GM21515 (cell line): ENCODE measurements at regions not wholly inside any gene's neighbourhood (a gene's known extent, or its start where the extent isn't known, plus 50 kb on each side); places are given as distances from the start of the nearest gene placed in this dataset.

ENCODE experiments used
- ATAC-seq: cut with Tn5 transposase; IDR thresholded peaks from one replicate; pipeline ENCODE4 v1.9.1; 2021; ENCODE audit not compliant: unreplicated experiment

DNA sequence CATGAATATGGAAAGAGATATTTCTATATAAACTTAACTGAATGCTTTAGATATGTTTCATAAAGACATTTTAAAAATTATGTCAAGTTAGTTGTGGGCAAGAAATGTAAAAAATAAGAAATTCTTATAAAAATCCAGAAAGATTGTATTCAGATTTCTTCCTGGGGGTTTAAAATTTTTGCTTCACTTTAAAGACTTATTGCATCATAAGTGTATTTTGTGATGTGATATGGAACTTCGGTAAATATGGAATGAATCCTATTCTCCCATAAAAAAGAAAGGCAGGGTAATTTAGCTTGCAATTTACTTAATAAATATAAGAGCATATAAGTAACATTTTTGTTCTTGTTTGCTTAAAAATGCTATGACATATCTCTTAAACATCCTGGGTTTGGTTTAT, 104.8 kb upstream of the CWC22 start:
- no peak for ATAC-seq

DNA sequence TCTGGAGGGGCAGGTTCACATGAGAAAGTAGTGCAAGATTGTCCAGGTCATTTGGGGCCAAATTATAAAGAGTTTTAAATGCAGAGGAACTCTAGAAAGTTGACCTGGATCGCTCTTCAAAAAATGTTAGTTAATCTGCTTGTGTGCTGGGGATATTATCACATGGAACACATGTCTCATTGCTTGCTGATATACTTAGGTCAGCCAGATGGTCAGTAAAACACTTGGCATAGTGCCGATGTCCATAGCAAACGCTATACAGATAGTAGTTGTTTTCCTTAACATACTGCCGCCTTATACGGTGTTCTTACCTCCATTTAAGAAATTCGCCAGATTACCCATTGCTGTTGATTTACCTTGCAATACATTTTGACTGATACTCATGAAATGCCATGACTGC, 103.4 kb upstream of the CWC22 start:
- no peak for ATAC-seq

DNA sequence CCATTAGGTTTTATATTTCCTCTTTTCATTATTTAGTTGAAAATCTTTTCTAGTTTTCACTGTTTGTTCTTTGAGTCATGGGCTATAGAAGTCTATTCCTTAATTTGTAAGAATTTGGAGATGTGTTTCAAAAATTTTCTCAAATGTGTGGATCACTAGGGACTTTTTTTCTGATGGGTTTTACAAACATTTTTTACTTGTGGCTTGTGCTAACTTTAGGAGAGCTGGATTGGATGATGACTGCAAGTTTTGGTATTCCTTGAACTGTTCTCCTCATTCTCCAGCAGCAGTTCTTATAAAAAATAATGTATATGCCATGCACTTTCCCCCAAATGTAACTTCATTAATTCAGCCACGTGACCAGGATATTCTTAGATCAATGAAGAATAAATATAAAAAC, 94.7 kb upstream of the CWC22 start:
- ATAC-seq = no peak

DNA sequence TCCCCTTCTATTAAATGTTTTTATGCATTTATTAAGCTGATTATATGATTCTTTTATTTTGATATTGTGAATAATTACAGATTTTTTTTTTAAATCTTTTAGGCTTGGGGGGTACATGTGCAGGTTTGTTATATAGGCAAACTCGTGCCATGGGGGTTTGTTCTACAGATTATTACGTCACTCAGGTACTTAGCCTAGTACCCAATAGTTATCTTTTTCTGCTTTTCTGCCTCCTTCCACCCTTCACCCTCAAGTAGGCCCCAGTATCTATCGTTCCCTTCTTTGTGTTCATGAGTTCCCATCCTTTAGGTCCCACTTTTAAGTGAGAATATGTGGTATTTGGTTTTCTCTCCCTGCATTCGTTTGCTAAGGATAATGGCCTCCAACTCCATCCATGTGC, 92.2 kb upstream of the CWC22 start:
- no peak for ATAC-seq

DNA sequence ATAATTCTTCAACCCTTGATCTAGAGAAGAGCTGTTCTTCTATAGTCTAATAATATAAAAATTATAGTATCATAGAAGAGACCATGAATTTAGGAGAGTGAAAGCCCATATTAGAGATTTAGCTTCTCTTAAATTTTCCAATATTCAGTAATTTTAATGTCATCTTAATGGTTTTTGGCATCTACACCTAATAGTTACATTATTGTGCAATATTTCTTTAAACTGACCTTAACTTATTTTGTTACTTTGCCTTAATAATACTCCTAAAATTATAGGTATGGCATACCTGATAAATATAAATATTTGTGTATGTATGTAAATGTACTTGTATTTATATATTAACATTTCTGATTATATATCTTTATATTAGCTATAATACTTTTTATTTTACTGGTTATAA, 78.0 kb upstream of the CWC22 start:
- ATAC-seq = no peak

DNA sequence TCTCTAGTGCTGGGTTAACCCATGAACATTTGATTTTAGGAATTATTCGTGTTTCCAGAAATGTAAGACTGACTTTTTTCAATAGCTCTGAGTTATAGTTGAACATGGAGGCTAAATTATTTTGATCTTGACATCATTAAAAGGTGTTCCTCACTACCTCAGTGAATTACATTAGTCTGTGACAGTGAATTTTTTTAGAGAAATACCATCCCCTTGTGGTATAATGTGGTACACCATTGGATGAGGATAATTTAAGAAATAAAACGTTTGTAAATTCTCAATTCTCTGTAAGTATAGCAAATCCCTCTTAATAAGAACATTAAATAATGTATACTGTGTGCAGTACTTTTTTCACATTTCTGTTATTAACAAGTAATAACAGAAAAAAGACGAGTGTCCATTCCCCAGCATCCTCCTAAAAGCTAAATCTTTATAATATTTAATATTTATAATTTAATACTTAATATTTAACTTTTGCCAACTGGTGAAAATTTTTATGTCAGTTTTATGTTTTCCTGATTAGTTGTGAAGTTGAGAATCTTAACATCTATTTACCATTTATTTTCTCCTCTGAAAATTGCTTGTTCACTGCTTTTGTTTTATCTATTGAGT, 70.3 kb upstream of the CWC22 start:
- peak; percentile 63 for ATAC-seq

DNA sequence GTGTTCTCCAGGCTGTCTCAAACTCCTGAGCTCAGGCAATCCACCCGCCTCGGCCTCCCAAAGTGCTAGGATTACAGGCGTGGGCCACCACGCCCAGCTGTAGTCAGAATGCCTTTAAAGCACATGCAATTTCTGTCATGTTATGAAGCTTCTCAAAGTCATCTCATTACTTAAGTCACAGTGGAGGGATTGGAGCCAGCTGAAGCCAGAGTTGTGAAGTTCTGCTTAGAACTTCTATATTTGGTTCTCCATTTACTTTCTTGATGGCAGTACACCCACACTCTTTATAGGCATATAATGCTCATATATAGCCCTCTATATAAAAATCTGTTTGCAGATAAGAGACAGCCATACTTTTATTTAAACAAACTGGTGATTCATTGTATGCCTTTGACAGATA, 68.8 kb upstream of the CWC22 start:
- no peak for ATAC-seq

DNA sequence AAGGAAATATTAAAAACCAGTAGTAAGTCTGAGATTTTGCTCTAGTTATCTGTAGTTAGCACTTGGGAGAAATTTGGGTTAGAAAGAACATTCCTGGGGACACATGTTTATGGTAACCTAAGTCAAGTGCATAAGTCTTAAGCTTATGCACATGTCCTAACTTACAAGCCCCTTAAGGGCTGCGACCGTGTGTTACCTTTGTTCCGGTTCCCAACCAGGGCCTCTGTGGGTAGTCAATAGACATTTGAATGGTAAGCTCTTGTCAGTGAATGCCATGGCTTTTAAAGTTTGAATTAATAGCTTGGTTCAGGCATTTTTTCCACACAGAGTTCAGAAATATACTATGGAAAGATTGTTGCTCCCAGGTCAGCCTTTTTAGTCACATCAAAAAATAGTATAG, 64.7 kb upstream of the CWC22 start:
- ATAC-seq = no peak

DNA sequence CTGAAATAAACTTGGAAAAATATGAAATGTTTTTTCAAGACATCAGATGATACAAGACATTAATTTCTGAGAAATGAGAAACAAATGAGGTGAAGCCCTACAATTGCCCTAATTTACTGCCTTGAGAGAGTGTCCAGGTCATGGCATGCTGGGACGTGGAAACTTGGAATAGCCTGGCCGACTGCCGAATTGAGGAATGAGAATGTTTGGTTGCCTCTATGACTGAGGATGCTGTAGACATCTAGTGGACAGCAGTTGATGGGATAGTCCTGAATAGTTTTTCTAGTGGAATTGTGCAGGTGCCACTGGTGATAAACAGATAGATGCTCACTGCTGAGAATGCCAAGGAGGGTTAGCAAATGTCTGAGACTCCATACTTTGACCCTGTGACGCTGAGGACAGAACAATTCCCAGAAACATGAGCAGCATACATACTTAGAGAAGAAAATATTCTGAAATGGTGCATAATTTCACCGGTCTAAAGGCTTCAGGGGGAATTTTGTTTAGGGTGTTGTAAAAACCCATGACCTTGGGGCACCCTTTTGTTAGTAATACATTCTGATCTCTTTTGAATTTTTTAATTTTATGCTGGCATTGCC, 56.5 kb upstream of the CWC22 start:
- no peak for ATAC-seq

DNA sequence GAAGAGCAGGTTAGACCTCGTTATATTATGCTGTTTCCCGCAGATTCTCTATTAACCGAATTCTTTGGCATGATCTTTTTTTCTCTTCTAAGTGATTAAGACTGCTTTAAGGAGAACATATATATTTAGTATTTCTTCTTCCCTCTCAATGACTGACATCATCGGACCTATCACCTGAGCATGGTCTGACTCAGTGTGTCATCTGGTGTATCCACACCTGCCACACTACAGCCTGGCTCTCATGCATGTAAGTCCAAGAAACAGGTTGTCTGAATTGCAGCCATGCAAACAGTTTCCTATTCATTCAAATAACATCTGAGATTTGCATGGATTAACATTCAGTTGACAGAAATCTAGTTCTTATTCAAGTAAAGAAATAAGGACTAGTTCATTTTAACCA, 55.1 kb upstream of the CWC22 start:
- no peak for ATAC-seq

DNA sequence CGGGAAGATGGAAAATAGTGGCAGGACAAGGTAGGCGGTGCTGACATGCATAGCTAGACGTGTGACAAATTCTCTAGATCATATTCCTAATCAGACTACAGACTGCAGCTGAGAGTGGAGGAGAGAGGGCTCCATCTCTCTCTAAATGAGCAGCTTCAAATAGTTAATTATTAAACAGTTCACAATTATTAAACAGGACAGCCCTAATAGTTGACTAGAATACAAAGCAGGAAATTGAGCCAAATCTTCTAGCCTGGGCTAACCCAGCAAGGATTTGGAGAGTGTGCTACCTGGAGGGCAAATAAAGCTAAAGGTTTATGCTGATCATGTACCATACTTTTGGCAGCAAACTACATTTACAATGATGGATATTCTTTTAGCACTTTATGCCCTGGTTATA, 54.4 kb upstream of the CWC22 start:
- no peak for ATAC-seq

DNA sequence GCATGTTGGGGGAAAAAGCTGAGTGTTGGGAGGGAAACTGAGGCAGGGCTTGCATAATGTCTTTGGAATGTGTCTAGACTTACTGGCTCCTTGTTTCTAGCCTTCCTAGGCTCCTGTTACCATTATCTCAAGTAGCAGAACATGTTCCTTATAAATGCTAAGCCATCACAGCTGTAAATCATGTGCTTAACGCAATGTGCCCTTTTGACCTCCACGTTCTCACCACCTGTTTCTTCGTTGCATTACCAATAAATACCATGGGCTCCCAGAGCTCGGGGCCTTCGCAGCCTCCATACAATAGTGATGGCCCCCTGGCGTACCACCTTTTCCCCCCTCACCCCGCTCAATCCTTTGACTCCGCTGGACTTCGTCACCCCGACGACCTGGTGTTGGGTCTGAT, 54.0 kb upstream of the CWC22 start:
- ATAC-seq = no peak

DNA sequence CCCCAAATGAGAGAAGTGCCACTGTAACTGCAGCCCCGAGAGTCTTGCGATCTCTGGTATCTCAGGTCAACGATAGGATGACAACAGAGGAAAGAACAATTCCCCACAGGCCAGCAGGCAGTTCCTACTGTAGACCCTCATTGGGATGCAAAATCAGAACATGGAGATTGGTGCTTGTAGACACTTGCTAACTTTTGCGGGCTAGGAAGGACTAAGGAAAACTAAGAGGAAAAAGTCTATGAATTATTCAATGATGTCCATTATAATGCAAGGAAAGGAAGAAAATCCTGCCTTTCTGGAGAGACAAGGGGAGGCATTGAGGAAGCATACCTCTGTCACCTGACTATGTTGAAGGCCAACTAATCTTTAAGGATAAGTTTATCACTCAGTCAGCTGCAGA, 51.9 kb upstream of the CWC22 start:
- no peak for ATAC-seq

DNA sequence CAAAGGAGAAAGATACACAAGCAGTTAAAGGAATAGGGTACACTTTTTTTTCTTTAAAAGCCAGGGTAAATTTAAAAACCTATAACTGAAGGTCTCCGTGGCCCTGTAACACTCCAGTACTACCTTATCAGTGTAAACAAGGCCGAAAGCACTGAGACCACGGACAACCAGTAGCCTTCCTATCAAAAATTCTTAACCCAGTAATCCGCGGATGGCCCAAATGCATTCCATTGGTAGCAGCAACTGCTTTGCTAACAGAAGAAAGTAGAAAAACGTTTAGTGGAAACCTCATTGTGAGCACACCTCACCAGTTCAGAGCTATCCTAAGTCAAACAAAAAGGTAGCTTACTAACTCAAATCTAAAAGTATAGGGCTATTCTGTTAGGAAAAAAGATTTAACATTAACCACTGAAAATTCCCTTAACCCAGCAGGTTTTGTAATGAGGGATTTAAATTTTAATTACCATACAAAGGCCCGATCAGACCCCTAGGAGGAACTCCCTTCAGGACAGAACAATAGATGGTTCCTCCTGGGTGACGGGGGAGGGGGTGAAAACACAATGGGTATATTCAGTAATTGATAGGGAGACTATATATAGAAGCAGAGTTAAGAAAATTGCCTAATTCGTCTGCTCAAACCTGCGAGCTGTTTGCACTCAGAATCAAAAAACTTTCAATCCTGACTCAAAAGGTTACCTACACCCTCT, 50.8 kb upstream of the CWC22 start:
- ATAC-seq = no peak
